Chondrocyte (in vitro differentiated cells): ENCODE measurements at regions not wholly inside any gene's neighbourhood (a gene's known extent, or its start where the extent isn't known, plus 50 kb on each side); places are given as distances from the start of the nearest gene placed in this dataset.

ENCODE experiments used
- DNase-seq: peaks from one replicate; pipeline ENCODE4 v3.0.0; 2021; ENCODE audit warnings: mixed read lengths, low spot score
- H3K27ac Mint-ChIP-seq: one replicate; pipeline ENCODE4 v1.8.0; 2021; ENCODE audit warnings: mild to moderate bottlenecking, moderate library complexity, mixed read lengths; ENCODE audit not compliant: unreplicated experiment
- H3K27me3 Mint-ChIP-seq: 2 replicates; pipeline ENCODE4 v1.8.0; 2021; ENCODE audit warnings: low read depth, mixed read lengths
- H3K36me3 Mint-ChIP-seq: 2 replicates; pipeline ENCODE4 v1.8.0; 2021; ENCODE audit warnings: low read depth, mixed read lengths
- H3K4me1 Mint-ChIP-seq: 2 replicates; pipeline ENCODE4 v1.8.0; 2021; ENCODE audit warnings: low read depth, mild to moderate bottlenecking, mixed read lengths
- H3K4me3 Mint-ChIP-seq: one replicate; pipeline ENCODE4 v1.8.0; 2021; ENCODE audit warnings: mild to moderate bottlenecking, moderate library complexity, mixed read lengths; ENCODE audit not compliant: unreplicated experiment
- H3K9me3 Mint-ChIP-seq: 2 replicates; pipeline ENCODE4 v1.8.0; 2021; ENCODE audit warnings: low read depth, mixed read lengths
- TF ChIP-seq, protein P1 (sequence below): fragments of 200-600 bp; sonication (generic); IDR thresholded peaks from 2 replicates; pipeline ENCODE4 v1.5.0; 2021; ENCODE audit warnings: antibody characterized with exemption, mild to moderate bottlenecking, moderate library complexity

DNA sequence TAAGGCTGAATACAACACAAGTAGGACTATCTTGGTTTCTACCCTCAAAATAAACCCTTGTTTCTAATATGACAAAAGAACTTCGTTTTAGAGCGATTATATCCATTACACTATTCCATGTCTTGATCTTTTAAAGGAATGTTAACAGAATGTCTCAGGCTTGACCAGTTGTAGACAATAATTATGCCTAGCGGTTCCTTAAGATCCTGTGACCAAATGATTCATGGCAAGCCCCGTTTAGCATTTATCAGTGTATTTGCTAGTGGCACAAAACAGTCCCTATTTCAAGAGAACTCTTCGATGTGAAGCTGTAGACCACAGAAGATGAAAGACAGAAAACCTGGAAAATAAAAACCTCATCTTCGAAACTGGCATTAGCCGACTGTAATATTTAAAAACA is 200.9 kb upstream of the SOX9 start:
- Mint-ChIP-seq H3K27ac (no peak overlapping the region), H3K36me3 (no peaks in the 10 kb centered on the region), H3K4me3 (no peak overlapping the region), H3K9me3 (no peaks in the 10 kb centered on the region), H3K27me3 (no peaks in the 10 kb centered on the region), H3K4me1 (peaks cover 29% of the 10 kb centered on the region)
- TF ChIP-seq, protein P1, sequence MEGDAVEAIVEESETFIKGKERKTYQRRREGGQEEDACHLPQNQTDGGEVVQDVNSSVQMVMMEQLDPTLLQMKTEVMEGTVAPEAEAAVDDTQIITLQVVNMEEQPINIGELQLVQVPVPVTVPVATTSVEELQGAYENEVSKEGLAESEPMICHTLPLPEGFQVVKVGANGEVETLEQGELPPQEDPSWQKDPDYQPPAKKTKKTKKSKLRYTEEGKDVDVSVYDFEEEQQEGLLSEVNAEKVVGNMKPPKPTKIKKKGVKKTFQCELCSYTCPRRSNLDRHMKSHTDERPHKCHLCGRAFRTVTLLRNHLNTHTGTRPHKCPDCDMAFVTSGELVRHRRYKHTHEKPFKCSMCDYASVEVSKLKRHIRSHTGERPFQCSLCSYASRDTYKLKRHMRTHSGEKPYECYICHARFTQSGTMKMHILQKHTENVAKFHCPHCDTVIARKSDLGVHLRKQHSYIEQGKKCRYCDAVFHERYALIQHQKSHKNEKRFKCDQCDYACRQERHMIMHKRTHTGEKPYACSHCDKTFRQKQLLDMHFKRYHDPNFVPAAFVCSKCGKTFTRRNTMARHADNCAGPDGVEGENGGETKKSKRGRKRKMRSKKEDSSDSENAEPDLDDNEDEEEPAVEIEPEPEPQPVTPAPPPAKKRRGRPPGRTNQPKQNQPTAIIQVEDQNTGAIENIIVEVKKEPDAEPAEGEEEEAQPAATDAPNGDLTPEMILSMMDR: no peak
- no peak for DNase-seq

DNA sequence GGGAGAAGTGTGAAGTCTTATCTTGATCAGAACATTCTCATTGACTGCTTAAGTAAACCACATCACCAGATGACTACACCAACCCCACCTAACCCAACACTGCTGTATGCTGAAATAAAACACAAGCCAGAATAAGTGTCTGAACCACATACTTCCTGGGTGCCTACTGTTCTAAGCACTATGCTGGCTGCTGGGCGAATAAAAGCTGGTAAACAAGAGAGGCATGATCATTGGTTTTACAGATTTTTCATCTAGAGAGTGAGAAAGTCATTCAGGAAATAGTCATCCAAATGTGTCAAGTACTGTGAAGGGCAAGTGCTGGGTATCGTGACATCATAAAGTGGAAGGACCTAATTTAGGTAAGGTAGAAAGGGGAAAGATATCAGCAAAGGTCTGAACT is 199.0 kb upstream of the SOX9 start:
- TF ChIP-seq, protein P1: no peak
- DNase-seq: no peak
- H3K36me3 Mint-ChIP-seq: no peaks in the 10 kb centered on the region

DNA sequence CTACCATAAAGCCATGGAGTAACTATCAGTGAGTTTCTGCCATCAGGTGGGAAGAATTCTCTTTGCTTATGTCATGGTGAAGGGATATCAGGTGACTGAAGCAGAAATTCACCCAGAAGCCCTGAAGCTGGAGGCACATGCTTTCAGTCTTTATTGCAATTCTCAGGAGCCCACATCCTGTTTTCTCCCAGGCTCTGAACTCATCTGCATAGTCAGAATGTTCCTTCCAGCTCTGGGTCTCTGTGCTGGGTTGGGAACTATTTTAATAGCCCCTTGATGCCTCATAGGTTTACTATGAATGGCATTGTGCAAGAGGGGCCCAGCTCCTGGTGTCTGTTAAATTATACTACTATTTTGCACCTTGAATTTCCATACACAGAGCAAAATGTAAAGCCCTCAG is 198.4 kb upstream of the SOX9 start:
- TF ChIP-seq, protein P1: no peak
- Mint-ChIP-seq H3K27ac (no peak overlapping the region), H3K36me3 (no peaks in the 10 kb centered on the region), H3K4me1 (peaks cover 37% of the 10 kb centered on the region), H3K27me3 (no peaks in the 10 kb centered on the region), H3K4me3 (no peak overlapping the region), H3K9me3 (peaks cover 3% of the 10 kb centered on the region)
- no peak for DNase-seq

More for the DNA sequence above, 199.0 kb upstream of the SOX9 start:
- Mint-ChIP-seq H3K4me1 (peaks cover 31% of the 10 kb centered on the region), H3K9me3 (peaks cover 3% of the 10 kb centered on the region), H3K4me3 (no peak overlapping the region), H3K27ac (no peak overlapping the region), H3K27me3 (no peaks in the 10 kb centered on the region)

DNA sequence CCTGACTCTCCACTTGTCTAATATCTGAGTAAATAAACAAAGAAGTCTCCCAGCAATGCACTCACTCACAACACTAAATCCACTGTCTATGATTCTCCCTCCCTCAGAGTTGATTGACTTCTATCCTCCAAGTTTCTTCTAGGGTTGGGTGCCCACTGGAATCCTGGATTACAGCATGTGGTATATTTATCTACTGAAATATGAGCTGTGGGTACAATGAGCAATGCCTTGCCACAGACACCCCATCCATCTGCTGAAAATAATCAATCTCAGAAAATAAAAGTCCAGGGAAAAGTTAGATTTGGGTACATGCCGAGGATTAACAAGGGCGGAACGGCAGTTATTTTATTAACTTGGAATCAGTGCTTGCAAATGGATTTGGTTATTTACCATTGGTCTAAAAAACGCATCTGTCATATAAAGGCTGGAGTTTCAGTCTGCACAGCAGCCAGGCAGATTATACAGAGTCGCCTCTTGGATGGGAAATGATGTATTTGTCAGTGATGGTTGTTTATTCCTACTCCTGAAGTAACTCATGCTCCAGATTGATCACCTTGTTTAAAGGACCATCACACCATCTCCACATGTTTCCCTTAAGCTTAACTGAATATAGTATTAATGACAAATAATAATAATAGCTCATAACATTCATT is 193.9 kb upstream of the SOX9 start:
- peak overlapping the region; percentile 17 for H3K27ac Mint-ChIP-seq
- H3K4me1 Mint-ChIP-seq: peaks cover 46% of the 10 kb centered on the region
- H3K9me3 Mint-ChIP-seq: peaks cover 3% of the 10 kb centered on the region
- TF ChIP-seq, protein P1: no peak
- no peak for DNase-seq
- no peaks in the 10 kb centered on the region for H3K36me3 Mint-ChIP-seq
- H3K27me3 Mint-ChIP-seq: no peaks in the 10 kb centered on the region
- no peak overlapping the region for H3K4me3 Mint-ChIP-seq

DNA sequence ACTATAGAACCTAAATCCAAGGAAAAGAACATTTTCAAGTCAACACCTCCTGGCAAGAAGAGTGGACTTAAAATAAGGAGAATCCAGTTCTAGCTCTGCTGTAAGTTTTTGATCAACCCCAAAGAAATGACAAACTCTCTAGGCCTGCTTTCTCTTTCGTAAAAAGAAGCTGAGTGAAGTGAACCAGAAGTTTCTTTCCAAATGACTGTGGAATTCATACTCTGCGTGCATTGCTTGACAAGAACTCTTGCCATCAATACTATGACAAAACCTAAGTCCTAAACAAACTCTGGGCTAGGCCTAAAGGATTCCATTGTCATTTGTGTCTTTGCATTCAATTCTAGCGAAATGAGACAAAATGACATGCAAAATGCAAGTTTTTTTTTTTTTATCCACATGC is 187.5 kb upstream of the SOX9 start:
- no peaks in the 10 kb centered on the region for H3K9me3 Mint-ChIP-seq
- no peak overlapping the region for H3K27ac Mint-ChIP-seq
- TF ChIP-seq, protein P1: no peak
- H3K4me3 Mint-ChIP-seq: no peak overlapping the region
- H3K4me1 Mint-ChIP-seq: peaks cover 41% of the 10 kb centered on the region
- H3K36me3 Mint-ChIP-seq: no peaks in the 10 kb centered on the region
- H3K27me3 Mint-ChIP-seq: no peaks in the 10 kb centered on the region
- no peak for DNase-seq
